CMK (cell line): ENCODE measurements at regions not wholly inside any gene's neighbourhood (a gene's known extent, or its start where the extent isn't known, plus 50 kb on each side); places are given as distances from the start of the nearest gene placed in this dataset.
"Not testable (repeated sequence)": the region's sequence is repeated elsewhere in the genome, so short reads cannot be mapped to it uniquely, and the experiment has no call there.

ENCODE experiments used
- DNase-seq: peaks from one replicate; pipeline ENCODE4 v3.0.0-alpha.2; 2010; ENCODE audit warnings: low read depth

- no peak for DNase-seq
These were observed 174.0 kb upstream of the SNX2 start for GRCh38 chr5:122600924-122601323.

GRCh38 chr5:122602700-122603099 is 172.2 kb upstream of the SNX2 start:
- DNase-seq = no peak

GRCh38 chr5:122605236-122605635 is 169.6 kb upstream of the SNX2 start:
- DNase-seq = no peak

- DNase-seq = no peak
These were observed 167.1 kb upstream of the SNX2 start for GRCh38 chr5:122607818-122608217.

GRCh38 chr5:122608222-122608621 is 166.7 kb upstream of the SNX2 start:
- DNase-seq = no peak

- DNase-seq = no peak
These were observed 163.5 kb upstream of the SNX2 start for GRCh38 chr5:122611406-122611805.

- DNase-seq = no peak
These were observed 162.0 kb upstream of the SNX2 start for GRCh38 chr5:122612901-122613300.

GRCh38 chr5:122615146-122615545 is 159.7 kb upstream of the SNX2 start:
- no peak for DNase-seq

- no peak for DNase-seq
These were observed 159.0 kb upstream of the SNX2 start for GRCh38 chr5:122615832-122616231.

- DNase-seq = not testable (repeated sequence)
These were observed 156.8 kb upstream of the SNX2 start for GRCh38 chr5:122618046-122618445.

- DNase-seq = not testable (repeated sequence)
These were observed 154.1 kb upstream of the SNX2 start for GRCh38 chr5:122620768-122621167.

GRCh38 chr5:122628714-122629113 is 146.2 kb upstream of the SNX2 start:
- DNase-seq = not testable (repeated sequence)

- DNase-seq = no peak
These were observed 145.7 kb upstream of the SNX2 start for GRCh38 chr5:122629121-122629677.

- DNase-seq = no peak
These were observed 136.3 kb upstream of the SNX2 start for GRCh38 chr5:122638581-122638980.

GRCh38 chr5:122639033-122639432 is 135.8 kb upstream of the SNX2 start:
- DNase-seq = no peak

GRCh38 chr5:122639864-122640263 is 135.0 kb upstream of the SNX2 start:
- no peak for DNase-seq

- DNase-seq = no peak
These were observed 125.8 kb upstream of the SNX2 start for GRCh38 chr5:122649080-122649479.

GRCh38 chr5:122653087-122654017 is 121.5 kb upstream of the SNX2 start:
- DNase-seq = no peak

- DNase-seq = no peak
These were observed 118.7 kb upstream of the SNX2 start for GRCh38 chr5:122656160-122656559.

- no peak for DNase-seq
These were observed 118.3 kb upstream of the SNX2 start for GRCh38 chr5:122656577-122656976.

GRCh38 chr5:122661496-122662180 is 113.2 kb upstream of the SNX2 start:
- DNase-seq = no peak

GRCh38 chr5:122665051-122665450 is 109.8 kb upstream of the SNX2 start:
- no peak for DNase-seq

GRCh38 chr5:122668552-122668951 is 106.3 kb upstream of the SNX2 start:
- no peak for DNase-seq
